SW480 (cell line): ENCODE measurements at regions not wholly inside any gene's neighbourhood (a gene's known extent, or its start where the extent isn't known, plus 50 kb on each side); places are given as distances from the start of the nearest gene placed in this dataset.

Experiments used
- DNase-seq: peaks from one replicate; pipeline ENCODE4 v3.0.0-alpha.2; 2016; ENCODE audit warnings: low spot score

DNA sequence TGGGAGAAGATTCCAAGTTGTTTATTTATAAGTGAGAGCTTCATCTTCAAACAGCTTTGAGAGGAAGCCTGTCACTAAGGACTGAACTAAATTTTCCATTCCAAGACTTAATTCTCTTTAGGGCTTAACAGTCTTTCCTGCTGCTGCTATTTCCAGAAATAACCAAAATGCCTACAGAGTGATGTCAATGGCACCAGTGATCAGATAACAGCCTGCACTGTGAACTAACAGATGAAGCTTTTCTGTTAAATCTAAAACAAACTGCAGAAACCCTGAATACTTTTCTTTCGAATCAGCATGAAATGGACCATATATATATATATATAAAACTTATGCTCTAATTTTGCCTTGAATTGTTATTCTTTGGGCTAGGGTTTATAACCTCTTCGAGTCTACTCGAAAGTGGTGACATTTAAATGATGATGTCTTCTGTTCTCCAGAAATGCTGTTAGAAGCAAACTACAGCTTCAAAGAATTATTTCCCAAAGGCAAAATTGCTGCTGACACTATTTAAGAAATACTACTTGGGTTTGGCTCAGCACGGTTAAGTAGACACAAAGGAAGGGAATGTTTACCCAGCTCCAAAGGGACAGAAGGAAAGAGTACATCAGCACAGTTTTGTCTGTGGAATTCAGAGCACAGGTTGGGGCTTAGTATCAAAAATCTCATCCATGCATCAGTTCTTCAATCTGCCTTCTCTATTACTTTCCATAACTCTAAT is 238.5 kb upstream of the LRRN1 start:
- DNase-seq: no peak

DNA sequence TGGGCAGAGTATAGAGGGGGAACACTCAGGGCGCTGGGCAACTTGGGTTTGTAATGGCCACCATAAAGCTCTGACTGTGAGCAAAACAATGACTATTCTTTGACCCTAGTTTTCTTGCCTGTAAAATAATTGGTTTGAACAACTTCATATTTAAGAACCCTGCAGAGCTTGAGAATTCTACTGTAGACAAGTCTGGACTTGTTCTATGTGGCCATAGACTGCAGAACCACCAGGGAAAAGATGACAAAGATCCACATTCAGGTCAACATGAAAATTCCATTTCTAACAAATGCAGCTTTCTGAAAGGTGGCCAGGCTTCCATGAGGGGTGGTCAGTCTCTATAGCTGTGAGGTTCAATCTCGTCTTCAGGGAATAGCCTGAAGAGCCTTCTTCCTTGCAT is 239.4 kb upstream of the LRRN1 start:
- no peak for DNase-seq

GRCh38 chr3:3556078-3556477 is 243.2 kb upstream of the LRRN1 start:
- DNase-seq: no peak

- no peak for DNase-seq
Measured at GRCh38 chr3:3553236-3553635, 246.0 kb upstream of the LRRN1 start.

DNA sequence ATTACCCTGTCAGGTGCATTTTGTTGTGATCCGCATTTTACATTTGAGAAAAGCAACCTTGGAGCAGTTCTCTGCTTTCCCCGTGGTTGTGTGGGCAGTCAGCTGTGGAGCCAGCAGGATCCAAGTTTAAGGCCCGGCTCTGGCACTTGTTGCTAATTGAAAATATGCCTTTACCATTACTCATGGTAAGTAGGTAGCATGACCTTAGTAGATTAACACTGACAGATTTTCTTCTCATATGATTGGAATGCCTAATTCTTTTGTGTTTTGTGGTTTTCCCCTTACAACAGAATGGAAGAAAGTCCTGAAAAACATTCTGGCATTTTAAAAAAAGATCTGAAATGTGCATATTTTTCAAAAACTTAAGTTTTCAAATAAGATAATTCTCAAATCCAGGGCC is 246.5 kb upstream of the LRRN1 start:
- DNase-seq: no peak

- DNase-seq: no peak
Measured at GRCh38 chr3:3551981-3552380, 247.2 kb upstream of the LRRN1 start.

DNA sequence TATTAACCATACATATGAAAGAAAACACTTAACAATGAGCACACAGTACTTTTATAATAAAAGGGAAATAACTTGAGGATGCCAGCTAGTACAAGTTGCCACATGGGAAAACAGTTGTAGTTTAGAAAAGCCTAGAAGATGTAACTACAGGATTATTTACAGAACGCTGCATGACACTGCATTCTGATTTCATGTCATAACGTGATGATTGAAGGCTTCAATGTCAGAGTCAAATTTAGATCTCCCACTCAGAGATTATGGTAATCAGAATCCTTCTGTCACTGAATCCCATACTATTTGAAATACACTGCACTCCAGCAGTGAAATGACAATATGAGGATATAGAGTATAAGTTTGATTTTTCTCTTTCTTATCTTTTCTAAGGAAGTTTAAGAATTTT is 253.9 kb upstream of the LRRN1 start:
- no peak for DNase-seq

DNA sequence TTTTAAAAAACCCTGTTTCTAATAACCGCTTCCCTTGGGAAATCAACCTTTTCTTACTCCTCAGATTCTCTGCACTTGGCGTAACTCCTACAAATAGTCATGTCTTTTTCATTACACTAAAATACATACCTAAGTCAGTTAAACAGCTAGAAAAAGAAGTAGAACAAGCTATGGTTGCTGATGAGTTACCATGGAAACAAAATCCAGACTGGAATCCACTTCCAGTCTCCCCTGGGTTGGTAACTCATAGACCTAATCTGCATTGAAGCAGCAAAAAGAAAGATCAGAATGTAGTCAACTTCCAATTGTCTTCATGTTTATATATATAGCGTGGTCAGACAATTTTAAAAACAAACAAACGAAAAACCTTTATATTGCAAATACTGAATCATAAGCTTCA is 260.8 kb upstream of the LRRN1 start:
- DNase-seq: no peak

- no peak for DNase-seq
Measured at GRCh38 chr3:3532508-3532907, 266.7 kb upstream of the LRRN1 start.

- DNase-seq: no peak
Measured at GRCh38 chr3:3531476-3531875, 267.8 kb upstream of the LRRN1 start.

GRCh38 chr3:3519266-3519665 is 280.0 kb upstream of the LRRN1 start:
- no peak for DNase-seq

DNA sequence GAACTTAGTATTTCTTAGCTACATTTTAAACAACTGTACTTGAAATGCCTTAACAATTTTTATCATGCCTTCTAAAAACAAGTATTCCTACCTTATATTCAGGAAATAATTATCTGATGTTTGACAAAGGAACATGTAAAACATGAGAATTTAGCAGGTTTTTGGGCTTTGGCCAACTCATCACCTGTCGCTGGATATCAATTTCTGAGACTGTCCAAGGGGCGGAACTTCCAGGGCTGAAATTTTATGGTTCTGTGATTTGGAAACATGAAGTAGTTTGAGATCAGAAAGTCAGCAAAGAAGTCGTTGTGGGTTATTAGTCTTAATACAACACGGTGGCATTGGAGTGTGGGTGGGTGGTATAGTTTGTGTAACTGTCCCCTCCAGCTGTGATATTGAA is 282.2 kb upstream of the LRRN1 start:
- DNase-seq: no peak

DNA sequence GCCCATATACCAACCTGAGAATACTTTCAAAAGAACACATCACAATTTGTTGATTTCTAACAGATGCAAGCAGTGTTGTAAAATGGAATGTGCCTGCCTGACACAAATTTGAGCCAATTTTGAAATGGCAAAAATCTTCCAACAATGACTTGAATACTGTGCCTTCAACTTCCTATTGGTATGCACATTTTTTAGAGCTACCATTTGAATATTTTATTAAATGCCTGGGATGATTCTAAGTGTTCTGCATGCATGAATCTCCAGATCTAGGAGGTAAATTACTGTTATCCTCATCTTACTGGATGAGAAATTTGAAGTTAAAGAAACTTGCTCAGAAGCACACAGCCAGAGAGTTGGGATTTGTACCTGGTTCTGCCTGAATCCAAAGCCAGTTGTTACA is 282.8 kb upstream of the LRRN1 start:
- no peak for DNase-seq

DNA sequence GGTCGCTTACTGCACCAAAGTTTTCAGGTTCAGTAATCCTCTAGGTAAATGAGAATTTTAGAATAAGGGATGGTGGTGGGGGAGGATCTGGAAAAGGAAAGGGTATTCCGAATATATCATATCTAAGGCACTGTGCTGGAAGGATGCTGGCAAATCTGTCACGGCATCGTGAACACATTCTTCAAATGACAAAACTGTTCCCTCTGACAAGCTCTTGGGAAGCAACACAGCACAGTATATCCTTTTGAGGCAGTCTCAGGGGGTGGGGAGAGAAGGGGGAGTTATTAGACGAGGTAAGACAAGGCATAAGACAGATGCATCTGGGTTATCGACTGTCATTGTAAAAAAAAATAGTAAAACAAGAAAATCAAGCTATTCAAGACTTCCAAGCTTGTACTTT is 289.6 kb upstream of the LRRN1 start:
- no peak for DNase-seq

DNA sequence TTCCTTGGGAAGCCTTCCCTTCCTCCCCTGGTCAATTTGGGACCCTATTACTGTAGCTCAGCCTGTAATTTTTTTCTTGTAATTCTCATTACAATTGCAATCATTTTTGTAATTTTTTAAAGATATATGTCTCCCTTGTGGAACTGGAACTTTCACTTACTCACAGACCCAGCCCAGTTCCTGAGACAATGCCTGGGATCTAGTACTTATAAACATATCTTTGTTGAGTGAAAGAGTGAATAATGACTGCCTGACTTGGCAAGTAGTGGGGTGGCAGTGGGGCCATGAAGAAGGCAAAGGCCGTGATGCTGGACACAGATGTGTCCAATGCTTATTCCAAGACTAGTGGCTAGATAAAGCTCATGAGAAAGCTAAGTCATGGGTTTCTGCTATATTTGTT is 294.5 kb upstream of the LRRN1 start:
- no peak for DNase-seq

GRCh38 chr3:3503411-3503810 is 295.8 kb upstream of the LRRN1 start:
- no peak for DNase-seq

DNA sequence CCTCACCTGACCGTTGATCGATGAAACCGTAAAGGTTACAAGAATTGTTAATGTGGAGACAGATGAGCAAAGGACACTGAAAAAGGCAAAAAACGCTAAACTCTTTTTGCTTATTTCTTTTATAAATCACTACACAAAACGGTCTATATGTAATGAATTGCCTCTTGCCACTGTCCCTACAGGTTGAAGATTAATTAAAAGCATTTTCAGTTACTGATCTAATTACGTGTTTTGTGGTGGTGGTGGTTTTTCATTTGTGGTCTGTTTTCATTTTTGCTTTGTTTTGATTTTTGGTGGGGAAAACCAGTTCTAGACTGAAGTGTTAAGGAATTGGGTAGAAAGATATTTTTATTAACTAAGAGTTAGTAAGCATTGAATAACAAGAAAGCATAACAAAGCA is 299.2 kb upstream of the LRRN1 start:
- DNase-seq: no peak

DNA sequence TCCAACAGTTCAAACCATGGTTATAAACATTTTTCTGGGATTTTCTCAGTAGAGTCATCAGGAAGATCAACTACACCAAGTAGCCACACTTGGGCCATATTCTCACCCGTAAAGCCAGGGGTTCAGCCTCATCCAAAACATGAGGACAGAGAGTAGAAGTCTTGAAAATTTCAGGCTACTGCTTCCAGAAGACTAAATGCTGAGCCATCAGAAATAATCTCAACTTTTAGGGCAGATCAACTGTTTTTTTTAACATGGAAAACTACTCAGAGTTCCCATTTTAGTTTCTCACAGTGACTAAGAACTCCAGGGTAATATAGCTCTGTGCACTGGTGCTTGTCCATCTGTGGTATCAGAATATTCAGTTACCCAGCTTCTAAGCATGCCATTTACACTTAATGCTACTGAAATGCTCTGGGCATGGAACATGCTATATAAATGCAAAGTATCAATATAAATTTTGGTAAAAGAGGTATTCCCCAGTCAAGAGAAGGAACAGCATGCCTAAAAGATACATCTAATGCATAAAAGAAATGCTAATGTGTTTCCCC is 300.1 kb upstream of the LRRN1 start:
- no peak for DNase-seq

GRCh38 chr3:3495611-3496010 is 303.6 kb upstream of the LRRN1 start:
- DNase-seq: no peak

- DNase-seq: no peak
Measured at GRCh38 chr3:3476669-3477068, 297.2 kb upstream of the CRBN start.

- no peak for DNase-seq
Measured at GRCh38 chr3:3468596-3468995, 289.1 kb upstream of the CRBN start.

GRCh38 chr3:3464131-3464530 is 284.6 kb upstream of the CRBN start:
- DNase-seq: no peak

DNA sequence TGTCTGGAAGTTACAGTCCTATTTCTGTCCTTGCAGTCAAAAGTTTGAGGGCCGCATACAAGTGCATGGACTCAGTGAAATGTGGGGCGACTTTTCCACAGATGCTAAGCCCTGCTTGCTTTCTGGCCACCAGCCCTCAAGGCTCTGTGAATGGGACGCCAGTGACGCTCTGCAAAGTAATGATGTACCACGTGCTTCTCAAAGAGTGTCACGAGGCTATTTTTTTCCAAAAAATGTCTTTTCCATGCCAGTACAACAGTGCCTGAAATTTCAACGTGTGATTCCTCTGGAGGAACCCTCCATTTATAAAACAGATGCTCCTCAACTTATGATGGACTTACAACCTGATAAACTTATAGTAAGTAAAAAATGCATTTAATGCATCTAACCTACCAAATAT is 281.8 kb upstream of the CRBN start:
- no peak for DNase-seq

DNA sequence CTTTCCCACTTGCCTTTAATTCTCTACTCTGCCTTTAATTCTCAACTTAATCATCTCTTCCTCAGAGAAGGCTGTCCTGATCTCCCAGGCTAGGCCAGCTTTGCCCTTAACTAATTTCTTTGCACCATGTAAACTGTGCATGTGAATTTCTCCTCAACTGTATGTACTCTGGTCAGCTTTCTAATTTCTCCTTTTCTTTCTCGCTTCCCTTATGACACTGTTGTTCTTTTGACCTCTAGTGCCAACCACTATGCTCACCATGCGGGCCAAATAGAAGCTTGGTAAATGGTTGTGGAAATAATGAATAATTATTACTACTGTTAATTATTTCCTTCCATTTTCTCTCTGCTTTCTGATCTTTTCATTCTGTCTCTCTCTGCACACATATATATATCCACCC is 269.0 kb upstream of the CRBN start:
- no peak for DNase-seq
